ENCODE measurements at regions not wholly inside any gene's neighbourhood (a gene's known extent, or its start where the extent isn't known, plus 50 kb on each side); places are given as distances from the start of the nearest gene placed in this dataset.
"Not testable (repeated sequence)": the region's sequence is repeated elsewhere in the genome, so short reads cannot be mapped to it uniquely, and the experiment has no call there.

- Mint-ChIP-seq H3K9me3 (peaks cover 14% of the 10 kb centered on the region), H3K4me1 (ENCODE audit: low read depth) (peaks cover 6% of the 10 kb centered on the region)
Measured at GRCh38 chr5:56306433-56307150, 73.5 kb upstream of the ANKRD55 start.

GRCh38 chr5:56305001-56305950, 72.1 kb upstream of the ANKRD55 start:
- H3K4me1 Mint-ChIP-seq (ENCODE audit: low read depth): peaks cover 2% of the 10 kb centered on the region

More at GRCh38 chr5:56306433-56307150, 73.5 kb upstream of the ANKRD55 start:
- Mint-ChIP-seq H3K36me3 (ENCODE audit: low read depth) (no peaks in the 10 kb centered on the region), H3K27me3 (no peaks in the 10 kb centered on the region), H3K27ac (no peak overlapping the region), H3K4me3 (no peak overlapping the region)
- no peak for DNase-seq

GRCh38 chr5:56303511-56303910, 70.4 kb upstream of the ANKRD55 start:
- no peak overlapping the region for H3K27ac Mint-ChIP-seq
- no peaks in the 10 kb centered on the region for H3K36me3 Mint-ChIP-seq (ENCODE audit: low read depth)
- H3K4me1 Mint-ChIP-seq (ENCODE audit: low read depth): no peaks in the 10 kb centered on the region
- no peak for DNase-seq
- H3K9me3 Mint-ChIP-seq: peaks cover 14% of the 10 kb centered on the region
- H3K4me3 Mint-ChIP-seq: no peak overlapping the region
- H3K27me3 Mint-ChIP-seq: no peaks in the 10 kb centered on the region

More at GRCh38 chr5:56305001-56305950, 72.1 kb upstream of the ANKRD55 start:
- H3K27me3 Mint-ChIP-seq: no peaks in the 10 kb centered on the region
- no peak for DNase-seq
- peaks cover 14% of the 10 kb centered on the region for H3K9me3 Mint-ChIP-seq
- no peak overlapping the region for H3K27ac Mint-ChIP-seq
- H3K4me3 Mint-ChIP-seq: no peak overlapping the region
- H3K36me3 Mint-ChIP-seq (ENCODE audit: low read depth): no peaks in the 10 kb centered on the region

DNA sequence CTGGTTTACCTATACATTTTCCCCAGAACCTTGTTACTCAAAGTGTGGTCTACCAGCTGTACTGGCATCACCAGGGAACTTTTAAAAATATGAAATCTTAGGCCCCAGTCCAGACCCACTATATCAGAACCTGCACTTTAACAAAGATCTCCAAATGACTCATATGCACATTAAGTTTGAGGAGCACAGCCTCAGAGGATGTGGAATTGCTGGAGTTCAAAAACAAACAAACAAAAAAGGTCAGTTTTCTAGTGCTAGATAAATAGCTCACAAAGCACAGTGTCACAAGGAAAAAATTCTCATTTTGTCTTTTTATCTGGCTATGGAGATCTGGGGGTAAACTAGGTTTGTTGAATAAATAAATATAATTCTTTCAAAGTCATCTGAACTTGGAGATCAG, 68.9 kb upstream of the ANKRD55 start:
- DNase-seq: no peak
- no peak overlapping the region for H3K4me3 Mint-ChIP-seq
- no peaks in the 10 kb centered on the region for H3K27me3 Mint-ChIP-seq
- H3K4me1 Mint-ChIP-seq (ENCODE audit: low read depth): peaks cover 6% of the 10 kb centered on the region
- H3K36me3 Mint-ChIP-seq (ENCODE audit: low read depth): no peaks in the 10 kb centered on the region
- H3K27ac Mint-ChIP-seq: no peak overlapping the region
- peaks cover 14% of the 10 kb centered on the region for H3K9me3 Mint-ChIP-seq

GRCh38 chr5:56301069-56301468, 67.9 kb upstream of the ANKRD55 start:
- Mint-ChIP-seq H3K27ac (no peak overlapping the region), H3K9me3 (peaks cover 5% of the 10 kb centered on the region), H3K36me3 (ENCODE audit: low read depth) (no peaks in the 10 kb centered on the region), H3K4me1 (ENCODE audit: low read depth) (peaks cover 6% of the 10 kb centered on the region), H3K4me3 (no peak overlapping the region), H3K27me3 (no peaks in the 10 kb centered on the region)
- DNase-seq: no peak

DNA sequence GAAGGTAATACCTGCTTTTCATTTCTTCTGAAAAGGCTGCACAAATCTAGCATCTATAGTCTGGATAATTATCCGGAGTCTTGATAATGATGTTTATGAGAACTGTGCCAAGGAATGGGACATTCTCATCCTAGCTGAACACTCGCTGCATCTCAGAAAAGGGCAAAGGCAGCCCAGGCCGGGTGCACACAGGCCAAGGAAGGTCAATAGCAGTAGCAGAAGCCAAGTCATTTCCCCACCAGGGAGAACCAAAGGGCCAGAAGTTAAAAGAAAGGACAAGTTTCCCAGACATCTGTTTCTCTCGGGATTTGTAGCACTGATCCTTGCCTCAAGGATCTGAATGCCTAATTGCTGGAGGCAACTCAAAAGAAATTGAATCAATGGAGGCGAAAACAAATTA, 66.1 kb upstream of the ANKRD55 start:
- no peak overlapping the region for H3K27ac Mint-ChIP-seq
- H3K4me1 Mint-ChIP-seq (ENCODE audit: low read depth): peaks cover 6% of the 10 kb centered on the region
- no peaks in the 10 kb centered on the region for H3K36me3 Mint-ChIP-seq (ENCODE audit: low read depth)
- DNase-seq: no peak
- H3K27me3 Mint-ChIP-seq: no peaks in the 10 kb centered on the region
- H3K9me3 Mint-ChIP-seq: no peaks in the 10 kb centered on the region
- no peak overlapping the region for H3K4me3 Mint-ChIP-seq

DNA sequence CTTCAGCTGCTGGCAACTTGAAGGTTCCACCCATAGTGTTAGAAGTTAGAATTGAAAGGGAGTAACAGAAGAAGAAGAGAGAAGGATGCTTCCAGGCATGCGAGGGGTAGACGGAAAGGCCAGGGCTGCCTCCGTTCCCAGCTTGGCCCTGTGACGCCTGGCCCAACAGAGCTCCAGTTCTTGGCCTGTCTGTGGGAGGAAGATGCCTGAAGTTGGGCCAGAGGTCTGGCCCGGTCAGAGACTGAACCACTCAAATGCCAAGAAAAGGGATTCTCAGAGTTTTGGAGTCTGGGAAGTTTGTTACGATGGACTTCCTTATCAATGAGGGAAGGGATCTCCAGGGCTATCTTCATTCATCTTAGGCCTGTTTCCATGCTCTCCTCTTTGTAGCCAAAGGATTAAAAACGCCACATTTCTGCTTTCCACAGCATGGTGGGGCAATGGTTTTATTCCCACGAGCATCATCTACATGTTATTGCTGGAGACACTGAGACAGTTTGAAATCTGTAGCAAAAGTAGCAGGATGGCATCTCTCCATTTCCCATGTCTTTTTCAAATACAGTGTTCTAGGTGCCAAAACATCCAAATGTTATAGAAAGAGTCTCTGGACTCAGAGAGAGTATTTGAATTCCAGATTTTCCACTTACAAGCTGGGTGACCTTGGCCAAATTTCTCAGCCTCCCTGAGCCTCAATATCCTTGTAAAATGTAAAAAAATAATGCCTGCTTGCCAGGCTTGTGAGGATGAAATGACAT, 65.4 kb upstream of the ANKRD55 start:
- H3K4me3 Mint-ChIP-seq: no peak overlapping the region
- peaks cover 6% of the 10 kb centered on the region for H3K4me1 Mint-ChIP-seq (ENCODE audit: low read depth)
- DNase-seq: no peak
- H3K27ac Mint-ChIP-seq: no peak overlapping the region
- H3K27me3 Mint-ChIP-seq: no peaks in the 10 kb centered on the region
- H3K9me3 Mint-ChIP-seq: no peaks in the 10 kb centered on the region
- H3K36me3 Mint-ChIP-seq (ENCODE audit: low read depth): no peaks in the 10 kb centered on the region

GRCh38 chr5:56297851-56298250, 64.7 kb upstream of the ANKRD55 start:
- H3K36me3 Mint-ChIP-seq (ENCODE audit: low read depth): no peaks in the 10 kb centered on the region
- H3K4me1 Mint-ChIP-seq (ENCODE audit: low read depth): peaks cover 6% of the 10 kb centered on the region
- no peaks in the 10 kb centered on the region for H3K9me3 Mint-ChIP-seq
- H3K27me3 Mint-ChIP-seq: no peaks in the 10 kb centered on the region
- H3K27ac Mint-ChIP-seq: no peak overlapping the region
- no peak for DNase-seq
- no peak overlapping the region for H3K4me3 Mint-ChIP-seq

DNA sequence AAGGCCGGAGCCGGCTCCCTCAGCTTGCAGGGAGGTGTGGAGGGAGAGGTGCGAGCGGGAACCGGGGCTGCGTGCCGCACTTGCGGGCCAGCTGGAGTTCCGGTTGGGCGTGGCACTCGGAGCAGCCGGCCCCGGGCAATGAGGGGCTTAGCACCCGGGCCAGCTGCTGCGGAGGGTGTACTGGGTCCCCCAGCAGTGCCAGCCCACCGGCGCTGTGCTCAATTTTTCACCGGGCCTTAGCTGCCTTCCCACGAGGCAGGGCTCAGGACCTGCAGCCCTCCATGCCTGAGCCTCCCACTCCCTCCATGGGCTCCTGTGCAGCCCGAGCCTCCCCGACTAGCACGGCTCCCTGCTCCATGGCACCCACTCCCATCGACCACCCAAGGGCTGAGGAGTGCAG, 62.2 kb upstream of the ANKRD55 start:
- H3K9me3 Mint-ChIP-seq; H3K36me3 Mint-ChIP-seq (ENCODE audit: low read depth); H3K27me3 Mint-ChIP-seq; DNase-seq; H3K27ac Mint-ChIP-seq; H3K4me3 Mint-ChIP-seq: not testable (repeated sequence)
- peaks cover 12% of the 10 kb centered on the region for H3K4me1 Mint-ChIP-seq (ENCODE audit: low read depth)

- no peaks in the 10 kb centered on the region for H3K36me3 Mint-ChIP-seq (ENCODE audit: low read depth)
- H3K4me3 Mint-ChIP-seq: no peak overlapping the region
- H3K27ac Mint-ChIP-seq: no peak overlapping the region
- no peak for DNase-seq
- peaks cover 15% of the 10 kb centered on the region for H3K4me1 Mint-ChIP-seq (ENCODE audit: low read depth)
- H3K27me3 Mint-ChIP-seq: no peaks in the 10 kb centered on the region
- H3K9me3 Mint-ChIP-seq: no peaks in the 10 kb centered on the region
Measured at GRCh38 chr5:56294354-56294753, 61.2 kb upstream of the ANKRD55 start.

- H3K27ac Mint-ChIP-seq; H3K27me3 Mint-ChIP-seq; H3K9me3 Mint-ChIP-seq; DNase-seq; H3K36me3 Mint-ChIP-seq (ENCODE audit: low read depth); H3K4me3 Mint-ChIP-seq: not testable (repeated sequence)
- H3K4me1 Mint-ChIP-seq (ENCODE audit: low read depth): peaks cover 12% of the 10 kb centered on the region
Measured at GRCh38 chr5:56292874-56293273, 59.7 kb upstream of the ANKRD55 start.

- peaks cover 9% of the 10 kb centered on the region for H3K4me1 Mint-ChIP-seq (ENCODE audit: low read depth)
- H3K9me3 Mint-ChIP-seq: no peaks in the 10 kb centered on the region
- H3K27ac Mint-ChIP-seq: no peak overlapping the region
- DNase-seq: no peak
- no peaks in the 10 kb centered on the region for H3K27me3 Mint-ChIP-seq
- no peaks in the 10 kb centered on the region for H3K36me3 Mint-ChIP-seq (ENCODE audit: low read depth)
- H3K4me3 Mint-ChIP-seq: no peak overlapping the region
Measured at GRCh38 chr5:56291661-56292374, 58.7 kb upstream of the ANKRD55 start.

- DNase-seq: no peak
- H3K36me3 Mint-ChIP-seq (ENCODE audit: low read depth): no peaks in the 10 kb centered on the region
- no peak overlapping the region for H3K4me3 Mint-ChIP-seq
- H3K27me3 Mint-ChIP-seq: no peaks in the 10 kb centered on the region
- H3K9me3 Mint-ChIP-seq: no peaks in the 10 kb centered on the region
- H3K4me1 Mint-ChIP-seq (ENCODE audit: low read depth): peaks cover 9% of the 10 kb centered on the region
- H3K27ac Mint-ChIP-seq: no peak overlapping the region
Measured at GRCh38 chr5:56291079-56291643, 58.0 kb upstream of the ANKRD55 start.
